ENCODE measurements at regions not wholly inside any gene's neighbourhood (a gene's known extent, or its start where the extent isn't known, plus 50 kb on each side); places are given as distances from the start of the nearest gene placed in this dataset.
"Not testable (repeated sequence)": the region's sequence is repeated elsewhere in the genome, so short reads cannot be mapped to it uniquely, and the experiment has no call there.

DNA sequence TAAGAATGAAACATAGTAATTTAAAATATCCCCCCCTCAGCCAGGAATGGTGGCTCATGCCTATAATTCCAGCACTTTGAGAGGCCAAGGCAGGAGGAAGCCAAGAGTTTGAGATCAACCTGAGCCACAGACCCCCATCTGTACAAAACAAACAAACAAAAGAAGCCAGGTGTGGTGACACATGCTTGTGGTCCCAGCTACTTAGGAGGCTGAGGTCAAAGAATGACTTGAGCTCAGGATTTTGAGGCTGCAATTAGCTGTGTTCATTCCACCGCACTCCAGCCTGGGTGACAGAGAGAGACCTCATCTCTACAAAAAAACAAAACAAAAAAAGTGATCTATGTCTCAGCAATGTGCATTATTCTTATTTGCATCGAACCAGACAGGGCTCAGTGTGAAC is 800.8 kb downstream of the MCTP2 start:
- no peak for DNase-seq (ENCODE audit: insufficient read length, low spot score)
- no peak for FAIRE-seq
- TF ChIP-seq SPI1 (IDR thresholded peaks at IDR 0.05; ENCODE audit: low read depth, low read length) (no peak), TAF1 (IDR thresholded peaks at IDR 0.05; ENCODE audit: low read depth, low read length) (no peak), POU2F2 (IDR thresholded peaks at IDR 0.05; ENCODE audit: low read depth, low read length) (no peak), POLR2A (IDR thresholded peaks at IDR 0.05; ENCODE audit: low read depth, low read length) (no peak), POLR2AphosphoS5 (IDR thresholded peaks at IDR 0.05; ENCODE audit: low read depth, low read length) (no peak), PAX5 (IDR thresholded peaks at IDR 0.05; ENCODE audit: insufficient read depth, low read length, severe bottlenecking) (no peak)

DNA sequence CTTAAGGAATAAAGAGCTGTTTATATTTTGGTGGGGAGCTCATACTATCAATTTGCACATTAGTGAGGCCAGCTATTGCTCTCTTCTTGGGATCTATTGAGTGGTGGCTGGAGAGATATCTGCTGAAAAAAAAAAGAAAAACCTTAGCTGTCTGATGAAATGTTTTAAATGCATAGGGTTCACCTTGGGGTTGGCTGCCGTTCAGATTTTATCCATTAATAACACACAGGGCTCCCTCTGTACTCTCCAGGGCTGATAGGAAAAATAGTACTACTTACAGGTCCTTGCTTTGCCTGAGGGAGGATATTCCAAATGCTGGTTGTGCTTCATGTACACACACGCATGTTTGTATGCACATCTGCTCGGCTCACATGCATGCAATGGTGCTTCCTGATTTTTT is 803.7 kb downstream of the MCTP2 start:
- no peak for FAIRE-seq
- no peak for DNase-seq (ENCODE audit: insufficient read length, low spot score)
- TF ChIP-seq TAF1 (IDR thresholded peaks at IDR 0.05; ENCODE audit: low read depth, low read length) (no peak), POU2F2 (IDR thresholded peaks at IDR 0.05; ENCODE audit: low read depth, low read length) (no peak), PAX5 (IDR thresholded peaks at IDR 0.05; ENCODE audit: insufficient read depth, low read length, severe bottlenecking) (no peak), POLR2AphosphoS5 (IDR thresholded peaks at IDR 0.05; ENCODE audit: low read depth, low read length) (no peak), SPI1 (IDR thresholded peaks at IDR 0.05; ENCODE audit: low read depth, low read length) (no peak), POLR2A (IDR thresholded peaks at IDR 0.05; ENCODE audit: low read depth, low read length) (no peak)

- DNase-seq (ENCODE audit: insufficient read length, low spot score) (no peak), FAIRE-seq (no peak)
- no peak for TF ChIP-seq TAF1 (IDR thresholded peaks at IDR 0.05; ENCODE audit: low read depth, low read length)
- no peak for TF ChIP-seq SPI1 (IDR thresholded peaks at IDR 0.05; ENCODE audit: low read depth, low read length)
- no peak for TF ChIP-seq PAX5 (IDR thresholded peaks at IDR 0.05; ENCODE audit: insufficient read depth, low read length, severe bottlenecking)
- no peak for TF ChIP-seq POU2F2 (IDR thresholded peaks at IDR 0.05; ENCODE audit: low read depth, low read length)
- TF ChIP-seq POLR2AphosphoS5 (IDR thresholded peaks at IDR 0.05; ENCODE audit: low read depth, low read length) = no peak
- no peak for TF ChIP-seq POLR2A (IDR thresholded peaks at IDR 0.05; ENCODE audit: low read depth, low read length)
Observed at GRCh38 chr15:95041297-95041696, 809.9 kb downstream of the MCTP2 start.

DNA sequence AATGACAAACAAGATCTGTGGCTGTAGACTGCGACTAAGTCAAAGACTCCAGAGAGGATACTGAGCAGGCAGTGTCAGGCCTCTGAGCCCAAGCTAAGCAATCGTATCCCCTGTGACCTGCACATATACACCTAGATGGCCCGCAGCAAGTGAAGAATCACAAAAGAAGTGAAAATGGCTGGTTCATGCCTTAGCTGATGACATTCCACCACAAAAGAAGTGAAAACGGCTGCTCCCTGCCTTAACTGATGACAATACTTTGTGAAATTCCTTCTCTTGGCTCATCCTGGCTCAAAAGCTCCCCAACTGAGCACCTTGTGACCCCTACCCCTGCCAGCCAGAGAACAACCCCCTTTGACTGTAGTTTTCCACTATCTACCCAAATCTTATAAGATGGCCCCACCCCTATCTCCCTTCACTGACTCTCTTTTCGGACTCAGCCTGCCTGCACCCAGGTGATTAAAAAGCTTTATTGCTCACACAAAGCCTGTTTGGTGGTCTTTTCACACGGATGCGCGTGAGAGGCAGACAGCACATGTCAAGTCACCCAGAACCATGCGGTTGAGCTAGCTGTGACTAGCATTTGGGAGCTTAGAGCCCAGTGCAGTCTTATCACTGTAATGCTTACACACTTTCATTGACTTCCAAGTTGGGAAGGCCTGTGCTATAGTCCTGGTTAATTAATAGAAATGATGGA is 812.0 kb downstream of the MCTP2 start:
- DNase-seq (ENCODE audit: insufficient read length, low spot score); FAIRE-seq: not testable (repeated sequence)

DNA sequence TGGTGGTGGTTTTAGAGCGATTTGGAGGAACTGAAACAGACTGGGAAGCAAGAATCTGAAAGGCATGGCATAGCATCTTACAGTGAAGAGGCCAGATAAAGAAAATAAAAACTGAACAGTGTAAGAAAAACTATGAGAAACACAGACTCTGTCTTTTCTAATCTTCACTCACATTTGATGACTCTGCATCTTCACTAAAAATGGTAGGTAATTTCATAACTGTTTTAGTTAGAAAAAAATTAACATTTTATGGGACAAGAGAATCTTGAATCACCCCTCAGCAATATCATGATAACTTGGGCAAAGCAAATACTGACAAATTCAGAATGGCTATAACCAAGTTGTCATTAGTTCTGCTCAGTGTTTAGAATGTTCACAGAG is 812.6 kb downstream of the MCTP2 start:
- TF ChIP-seq POLR2A (IDR thresholded peaks at IDR 0.05; ENCODE audit: low read depth, low read length) (no peak), POLR2AphosphoS5 (IDR thresholded peaks at IDR 0.05; ENCODE audit: low read depth, low read length) (no peak), SPI1 (IDR thresholded peaks at IDR 0.05; ENCODE audit: low read depth, low read length) (no peak), TAF1 (IDR thresholded peaks at IDR 0.05; ENCODE audit: low read depth, low read length) (no peak), PAX5 (IDR thresholded peaks at IDR 0.05; ENCODE audit: insufficient read depth, low read length, severe bottlenecking) (no peak), POU2F2 (IDR thresholded peaks at IDR 0.05; ENCODE audit: low read depth, low read length) (no peak)
- FAIRE-seq = no peak
- DNase-seq (ENCODE audit: insufficient read length, low spot score) = no peak

DNA sequence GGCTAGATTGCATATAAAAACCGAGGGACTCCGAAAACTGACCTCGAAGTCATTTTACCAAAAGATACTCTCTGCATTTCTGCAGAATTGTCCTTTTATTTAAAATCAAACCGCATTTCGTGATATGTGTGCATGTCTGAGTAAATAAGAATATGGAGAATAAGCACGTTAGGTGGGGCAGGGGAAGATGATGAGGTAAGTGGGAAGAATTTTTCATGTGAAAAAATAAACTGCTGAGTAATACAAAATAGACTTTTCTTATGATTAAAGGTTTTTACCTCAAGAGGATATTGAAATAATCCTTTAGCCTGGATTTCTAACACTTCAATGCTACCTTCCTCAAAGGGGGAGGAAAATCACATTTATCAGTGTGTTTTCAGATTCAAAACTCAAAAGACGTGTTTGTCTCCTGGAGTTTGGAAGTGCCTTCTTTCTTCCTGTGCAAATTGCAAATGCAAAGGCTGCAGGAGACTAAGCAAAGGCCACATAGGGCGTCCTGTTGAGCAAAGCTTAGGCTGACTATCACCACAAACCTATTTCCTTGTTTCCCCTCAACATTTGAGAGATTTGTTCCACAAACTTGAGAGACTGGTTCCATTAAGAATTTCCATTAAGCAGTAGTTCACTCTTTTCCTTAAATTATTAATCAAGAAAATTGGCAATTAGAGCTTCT is 813.5 kb downstream of the MCTP2 start:
- no peak for FAIRE-seq
- TF ChIP-seq POLR2A (IDR thresholded peaks at IDR 0.05; ENCODE audit: low read depth, low read length) (no peak), TAF1 (IDR thresholded peaks at IDR 0.05; ENCODE audit: low read depth, low read length) (no peak), PAX5 (IDR thresholded peaks at IDR 0.05; ENCODE audit: insufficient read depth, low read length, severe bottlenecking) (no peak), POU2F2 (IDR thresholded peaks at IDR 0.05; ENCODE audit: low read depth, low read length) (no peak), POLR2AphosphoS5 (IDR thresholded peaks at IDR 0.05; ENCODE audit: low read depth, low read length) (no peak), SPI1 (IDR thresholded peaks at IDR 0.05; ENCODE audit: low read depth, low read length) (no peak)
- DNase-seq (ENCODE audit: insufficient read length, low spot score) = no peak

GRCh38 chr15:95051861-95052260 is 820.5 kb downstream of the MCTP2 start:
- TF ChIP-seq PAX5 (IDR thresholded peaks at IDR 0.05; ENCODE audit: insufficient read depth, low read length, severe bottlenecking) (no peak), SPI1 (IDR thresholded peaks at IDR 0.05; ENCODE audit: low read depth, low read length) (no peak), POU2F2 (IDR thresholded peaks at IDR 0.05; ENCODE audit: low read depth, low read length) (no peak), POLR2AphosphoS5 (IDR thresholded peaks at IDR 0.05; ENCODE audit: low read depth, low read length) (no peak), POLR2A (IDR thresholded peaks at IDR 0.05; ENCODE audit: low read depth, low read length) (no peak), TAF1 (IDR thresholded peaks at IDR 0.05; ENCODE audit: low read depth, low read length) (no peak)
- no peak for FAIRE-seq

DNA sequence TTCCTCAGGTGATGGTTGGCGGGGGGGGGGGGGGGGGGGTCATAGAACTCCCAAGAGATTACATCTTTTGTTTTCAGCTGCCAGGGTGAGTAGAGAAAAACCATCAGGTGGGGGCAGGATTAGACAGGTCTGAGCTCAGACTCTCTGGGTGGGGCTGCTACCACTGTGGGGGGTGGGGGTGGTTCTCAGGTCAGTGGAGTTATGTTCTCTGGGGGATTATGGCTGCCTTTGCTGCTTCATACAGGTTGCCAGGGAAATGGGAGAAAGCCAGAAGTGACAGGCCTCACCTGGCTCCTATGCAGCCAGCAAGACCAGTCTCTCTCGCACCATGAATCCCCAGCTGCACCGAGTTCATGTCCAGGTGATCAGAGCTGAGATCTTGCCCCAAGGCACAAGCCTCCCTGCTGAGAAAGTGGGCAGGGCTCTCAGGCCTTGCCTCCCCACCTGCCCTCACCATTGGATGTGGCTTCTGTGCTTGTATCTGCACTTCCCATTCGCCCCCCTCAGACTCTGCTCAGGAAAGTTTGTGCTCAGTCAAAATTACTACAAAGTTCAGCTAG is 828.1 kb downstream of the MCTP2 start:
- DNase-seq (ENCODE audit: insufficient read length, low spot score) = no peak
- TF ChIP-seq POU2F2 (IDR thresholded peaks at IDR 0.05; ENCODE audit: low read depth, low read length) (no peak), POLR2AphosphoS5 (IDR thresholded peaks at IDR 0.05; ENCODE audit: low read depth, low read length) (no peak), POLR2A (IDR thresholded peaks at IDR 0.05; ENCODE audit: low read depth, low read length) (no peak)
- FAIRE-seq = no peak

More at GRCh38 chr15:95051861-95052260, 820.5 kb downstream of the MCTP2 start:
- DNase-seq (ENCODE audit: insufficient read length, low spot score) = no peak

- no peak for DNase-seq (ENCODE audit: insufficient read length, low spot score)
- FAIRE-seq = no peak
- no peak for TF ChIP-seq TAF1 (IDR thresholded peaks at IDR 0.05; ENCODE audit: low read depth, low read length)
- no peak for TF ChIP-seq POLR2A (IDR thresholded peaks at IDR 0.05; ENCODE audit: low read depth, low read length)
- no peak for TF ChIP-seq POLR2AphosphoS5 (IDR thresholded peaks at IDR 0.05; ENCODE audit: low read depth, low read length)
- no peak for TF ChIP-seq PAX5 (IDR thresholded peaks at IDR 0.05; ENCODE audit: insufficient read depth, low read length, severe bottlenecking)
- no peak for TF ChIP-seq POU2F2 (IDR thresholded peaks at IDR 0.05; ENCODE audit: low read depth, low read length)
- no peak for TF ChIP-seq SPI1 (IDR thresholded peaks at IDR 0.05; ENCODE audit: low read depth, low read length)
Observed at GRCh38 chr15:95068701-95069521, 837.5 kb downstream of the MCTP2 start.

All from GM12891 (cell line).